ENCODE measurements at regions not wholly inside any gene's neighbourhood (a gene's known extent, or its start where the extent isn't known, plus 50 kb on each side); places are given as distances from the start of the nearest gene placed in this dataset.

GRCh38 chr14:51430079-51430478 lies 190.0 kb downstream of the TMX1 start:
- no peak for TF ChIP-seq CTCF (conservative IDR thresholded peaks at IDR 0.05; ENCODE audit: low read depth, low read length)
- TF ChIP-seq EZH2 (IDR thresholded peaks at IDR 0.05; ENCODE audit: borderline replicate concordance, low read depth, low read length, poor library complexity, severe bottlenecking) = no peak

Data from A673 (cell line).